K562 (cell line): ENCODE measurements at regions not wholly inside any gene's neighbourhood (a gene's known extent, or its start where the extent isn't known, plus 50 kb on each side); places are given as distances from the start of the nearest gene placed in this dataset.
A peak's percentile ranks its signal among the peaks of the same experiment; 100 is the strongest.
"Not testable (repeated sequence)": the region's sequence is repeated elsewhere in the genome, so short reads cannot be mapped to it uniquely, and the experiment has no call there.

Experiments
- ATAC-seq: fragments of 200-7000 bp; cut with Tn5 transposase; 3 replicates; pipeline ENCODE4 v1.9.1; 2020; ENCODE audit warnings: moderate library complexity
- BruUV-seq: library from RNA; stranded (reverse); fragments of 400-500 nt; replicated peaks from 2 replicates; lab custom pipeline; 2021; lab: Mats Ljungman, UMichigan
- CTCF ChIA-PET: fragments of 300-600 bp; formaldehyde crosslinking; extraction: SDS; loops from one replicate; lab custom pipeline; 2021; ENCODE audit warnings: low intra/inter-chr PET ratio; lab: Yijun Ruan, JAX
- POLR2A ChIA-PET: fragments of 300-600, 350-650 bp; sonication (Branson Sonifier 250); formaldehyde crosslinking; extraction: SDS; loops from one replicate; lab custom pipeline; 2021; ENCODE audit warnings: antibody characterized with exemption, inconsistent platforms; lab: Yijun Ruan, JAX
- DNase-seq, 4 experiments: peaks; one replicate each; pipeline versions ENCODE4 v3.0.0 to v3.0.0-alpha.2; 2011 to 2018; ENCODE audit warnings: low spot score in 3 of 4, mixed read lengths in 3 of 4; ENCODE audit errors: extremely low read depth in 1 of 4
- FAIRE-seq: peaks from 2 replicates; lab custom pipeline; 2011; peaks lifted over from hg19 to GRCh38; lab: Jason Lieb, UNC
- H2AFZ ChIP-seq: 2 replicates; pipeline ENCODE4 v1.6.0; 2011; ENCODE audit warnings: low read depth, low read length, control low read depth, inconsistent platforms
- H3K27ac ChIP-seq: fragments of 200-600 bp; 3 replicates; pipeline ENCODE4 v1.8.0; 2011; ENCODE audit warnings: low read depth, mild to moderate bottlenecking, control low read depth, inconsistent platforms, low read length, moderate library complexity, mixed read lengths; ENCODE audit errors: extremely low read depth
- H3K27me3 ChIP-seq, 2 experiments: fragments of 300-600 bp in 1 of 2; 2 replicates in 1 of 2; 3 replicates in 1 of 2; pipeline versions ENCODE4 v1.6.0 to v1.8.0; 2011; ENCODE audit warnings: inconsistent platforms in 2 of 2, low read length in 2 of 2, mild to moderate bottlenecking in 1 of 2, mixed read lengths in 1 of 2, moderate library complexity in 1 of 2; ENCODE audit not compliant: control insufficient read depth in 2 of 2, insufficient read depth in 2 of 2
- H3K36me3 ChIP-seq: fragments of 300-600 bp; 3 replicates; pipeline ENCODE4 v1.8.0; 2011; ENCODE audit warnings: mild to moderate bottlenecking, low read length, inconsistent platforms; ENCODE audit not compliant: control insufficient read depth, insufficient read depth
- H3K4me1 ChIP-seq, 2 experiments: fragments of 200-600 bp in 1 of 2; replicated peaks in 1 of 2; 2 replicates in 1 of 2; 3 replicates in 1 of 2; pipeline versions ENCODE4 v1.5.1 to v1.8.0; 2011; ENCODE audit warnings: inconsistent platforms in 2 of 2, low read length in 2 of 2, mild to moderate bottlenecking in 1 of 2, mixed read lengths in 1 of 2, moderate library complexity in 1 of 2; ENCODE audit not compliant: control insufficient read depth in 2 of 2, insufficient read depth in 2 of 2
- H3K4me2 ChIP-seq: 2 replicates; pipeline ENCODE4 v1.6.1; 2011; ENCODE audit warnings: low read length, control low read depth, inconsistent platforms, mixed read lengths; ENCODE audit not compliant: insufficient read depth
- H3K4me3 ChIP-seq: fragments of 200-600 bp; sonication (generic), shearing (Covaris generic); 2 replicates; pipeline ENCODE4 v1.5.1; 2016; ENCODE audit warnings: control low read depth, inconsistent platforms
- H3K79me2 ChIP-seq: fragments of 200-600 bp; 3 replicates; pipeline ENCODE4 v1.8.0; 2011; ENCODE audit warnings: low read length, inconsistent platforms; ENCODE audit not compliant: control insufficient read depth, insufficient read depth
- H3K9ac ChIP-seq, 2 experiments: 2 replicates each; pipeline versions ENCODE4 v1.6.0 to v1.6.1; 2011; ENCODE audit warnings: low read depth in 2 of 2, low read length in 2 of 2, control low read depth in 1 of 2, inconsistent platforms in 1 of 2, mild to moderate bottlenecking in 1 of 2, mixed read lengths in 1 of 2; ENCODE audit not compliant: insufficient read depth in 1 of 2
- H3K9me1 ChIP-seq: one replicate; pipeline ENCODE4 v1.6.0; 2011; ENCODE audit warnings: inconsistent platforms, mild to moderate bottlenecking, low read length, moderate library complexity; ENCODE audit not compliant: control insufficient read depth, insufficient read depth
- H3K9me3 ChIP-seq: replicated peaks from 2 replicates; pipeline ENCODE4 v1.5.1; 2011; ENCODE audit warnings: low read depth, low read length, inconsistent platforms; ENCODE audit not compliant: control insufficient read depth, insufficient read depth
- H4K20me1 ChIP-seq: replicated peaks from 2 replicates; pipeline ENCODE4 v1.6.1; 2011; ENCODE audit warnings: low read length, inconsistent platforms, mixed read lengths; ENCODE audit not compliant: control insufficient read depth, insufficient read depth
- BRD9 ChIP-seq: fragments of 450-650 bp; IDR thresholded peaks from 2 replicates; pipeline ENCODE4 v1.6.1; 2018; ENCODE audit warnings: low read depth; ENCODE audit not compliant: partially characterized antibody
- MAFG ChIP-seq: fragments of 450-650 bp; conservative IDR thresholded peaks from 2 replicates; pipeline ENCODE4 v1.6.1; 2016; ENCODE audit warnings: missing genetic modification characterization, missing compliant biosample characterization
- NFXL1 ChIP-seq: fragments of 450-650 bp; formaldehyde crosslinking; IDR thresholded peaks from 2 replicates; pipeline ENCODE4 v1.4.0; 2021; ENCODE audit warnings: mild to moderate bottlenecking
- SRSF1 ChIP-seq: fragments of 200-400 bp; formaldehyde crosslinking; IDR thresholded peaks from 2 replicates; pipeline ENCODE4 v1.6.1; 2017; ENCODE audit warnings: mild to moderate bottlenecking, low read depth, low read length, moderate library complexity
- U2AF2 ChIP-seq: fragments of 200-400 bp; formaldehyde crosslinking; optimal IDR thresholded peaks from 2 replicates; pipeline ENCODE3; 2017; ENCODE audit warnings: low read depth, mild to moderate bottlenecking, low read length
- ZKSCAN1 ChIP-seq: fragments of 150-350 bp; IDR thresholded peaks from 2 replicates; pipeline ENCODE4 v1.6.1; 2016; ENCODE audit warnings: low read depth, low read length
- ZNF253 ChIP-seq: fragments of 250-450 bp; sonication (Bioruptor Pico); conservative IDR thresholded peaks from 2 replicates; pipeline ENCODE4 v1.6.1; 2021; ENCODE audit warnings: mild to moderate bottlenecking
- ZNF316 ChIP-seq: fragments of 450-650 bp; IDR thresholded peaks from 2 replicates; pipeline ENCODE4 v1.6.1; 2016
- ZNF644 ChIP-seq: fragments of 200-800 bp; sonication (Bioruptor generic); IDR thresholded peaks from 2 replicates; pipeline ENCODE4 v1.6.1; 2016; ENCODE audit warnings: low read depth, missing genetic modification characterization, missing compliant biosample characterization
- ZNF695 ChIP-seq: fragments of 450-650 bp; formaldehyde crosslinking; IDR thresholded peaks from 2 replicates; pipeline ENCODE4 v1.4.0; 2020; ENCODE audit warnings: mild to moderate bottlenecking, moderate library complexity
- WGBS: fragments of 100-300 bp; shearing (Covaris generic); methylation state at CpG from one replicate; pipeline ENCODE4 v1.1.6; 2016; ENCODE audit warnings: low coverage, mixed read lengths; ENCODE audit not compliant: insufficient coverage; ENCODE audit errors: missing lambda C conversion rate; 5-methylcytosine and 5-hydroxymethylcytosine counted together
- in situ Hi-C: fragments of 300-500 bp; cut with MboI; formaldehyde crosslinking; loops from 4 replicates; pipeline ENCODE4 v1.15.0; 2018; ENCODE audit warnings: inconsistent platforms, mixed read lengths
- intact Hi-C: fragments of 100-400 bp; cut with micrococcal nuclease; formaldehyde crosslinking; loops from 2 replicates; pipeline ENCODE4 v1.14.2; 2022
- TF ChIP-seq, protein P1 (sequence below): fragments of 250-450 bp; sonication (Bioruptor Pico); IDR thresholded peaks from 2 replicates; pipeline ENCODE4 v1.8.0; 2021; ENCODE audit warnings: borderline replicate concordance, mild to moderate bottlenecking, moderate library complexity; ENCODE audit not compliant: poor library complexity, severe bottlenecking

DNA sequence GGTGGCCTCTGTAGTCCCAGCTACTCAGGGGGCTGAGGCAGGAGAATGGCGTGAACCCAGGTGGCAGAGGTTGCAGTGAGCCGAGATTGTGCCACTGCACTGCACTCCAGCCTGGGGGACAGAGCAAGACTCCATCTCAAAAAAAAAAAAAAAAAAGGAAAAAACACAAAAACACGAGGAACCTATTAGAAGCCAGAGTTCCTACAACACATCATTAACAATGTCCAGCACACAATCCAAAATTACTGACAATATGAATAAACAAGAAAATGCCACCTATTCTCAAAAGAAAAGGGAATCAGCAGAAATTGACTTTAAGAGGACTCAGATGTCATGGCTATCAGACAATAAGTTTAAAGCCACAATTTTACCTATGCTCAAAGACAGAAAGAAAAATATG, 57.3 kb upstream of the HS3ST3A1 start:
- BruUV-seq: not testable (repeated sequence)

DNA sequence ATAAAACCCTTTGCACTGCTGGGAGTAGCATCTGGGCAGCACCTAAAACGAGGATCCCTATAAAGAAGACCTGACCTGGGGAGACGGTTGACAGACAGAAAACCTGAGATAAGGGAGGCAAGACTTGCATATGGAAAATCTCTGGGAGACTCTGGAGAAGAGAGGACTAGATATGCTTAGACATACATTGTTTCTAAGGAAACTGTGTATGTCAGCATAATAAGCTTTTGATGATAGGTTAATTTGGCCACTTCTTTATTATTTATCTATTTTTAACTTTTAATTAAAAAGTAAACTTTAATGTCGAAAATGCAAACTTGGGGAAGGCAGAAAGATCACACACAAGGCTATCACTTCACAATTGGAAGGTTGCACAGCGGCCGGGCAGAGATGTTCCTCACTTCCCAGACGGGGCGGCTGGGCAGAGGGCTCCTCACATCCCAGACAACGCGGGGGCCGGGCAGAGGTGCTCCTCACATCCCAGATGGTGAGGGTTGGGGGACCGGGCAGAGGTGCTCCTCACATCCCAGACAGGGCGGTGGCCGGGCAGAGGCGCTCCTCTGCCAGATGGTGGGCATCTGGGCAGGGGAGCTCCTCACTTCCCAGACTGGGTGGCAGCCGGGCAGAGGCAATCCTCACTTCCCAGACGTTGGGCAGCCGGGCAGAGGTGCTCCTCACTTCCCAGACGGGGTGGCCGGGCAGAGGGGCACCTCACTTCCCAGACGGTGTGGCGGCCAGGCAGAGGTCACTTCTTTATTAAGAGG, 64.3 kb upstream of the HS3ST3A1 start:
- Histone ChIP-seq H3K9me1 (no peaks in the 10 kb centered on the region), H3K79me2 (no peaks in the 10 kb centered on the region), H4K20me1 (no peaks in the 10 kb centered on the region), H3K4me3 (no peak overlapping the region), H3K36me3 (no peaks in the 10 kb centered on the region), H3K27ac (no peak overlapping the region), H3K27me3 (no peaks in the 10 kb centered on the region), H3K4me1 (no peaks in the 10 kb centered on the region), H3K9me3 (no peaks in the 10 kb centered on the region), H3K9ac (no peak overlapping the region), H3K4me2 (no peak overlapping the region), H2AFZ (no peak overlapping the region)
- no peak for DNase-seq
- in situ Hi-C loops: no loop called here
- FAIRE-seq: no peak
- CTCF ChIA-PET: no interaction called here
- no peak for ATAC-seq
- TF ChIP-seq NFXL1 (CRISPR knock-in tag): no peak
- no peak for TF ChIP-seq U2AF2
- TF ChIP-seq BRD9: no peak
- TF ChIP-seq ZNF253 (CRISPR knock-in tag): no peak
- TF ChIP-seq, protein P1, sequence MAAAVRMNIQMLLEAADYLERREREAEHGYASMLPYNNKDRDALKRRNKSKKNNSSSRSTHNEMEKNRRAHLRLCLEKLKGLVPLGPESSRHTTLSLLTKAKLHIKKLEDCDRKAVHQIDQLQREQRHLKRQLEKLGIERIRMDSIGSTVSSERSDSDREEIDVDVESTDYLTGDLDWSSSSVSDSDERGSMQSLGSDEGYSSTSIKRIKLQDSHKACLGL (CRISPR knock-in tag): no peak
- 0 out of 2 replicates have a peak, but pooled peaks have one; percentile 10 for TF ChIP-seq MAFG (tag)
- TF ChIP-seq SRSF1: no peak
- TF ChIP-seq ZNF316: peak; percentile 30; the same call in 1 of the 2 replicates
- TF ChIP-seq ZNF644 (tag): no peak
- TF ChIP-seq ZKSCAN1: no peak
- no peak for TF ChIP-seq ZNF695 (CRISPR knock-in tag)
- BruUV-seq: no TSS peak
- 1% methylated on average over 18 of the region's 21 CpGs for WGBS
- intact Hi-C loops: no loop called here
- POLR2A ChIA-PET: no interaction called here

More for the DNA sequence above, 57.3 kb upstream of the HS3ST3A1 start:
- H3K27me3 ChIP-seq, H3K9ac ChIP-seq, DNase-seq, FAIRE-seq, H3K9me3 ChIP-seq, CTCF ChIA-PET, H3K4me2 ChIP-seq, H3K79me2 ChIP-seq, in situ Hi-C loops, H4K20me1 ChIP-seq, H3K36me3 ChIP-seq, POLR2A ChIA-PET, ATAC-seq, H3K27ac ChIP-seq, H2AFZ ChIP-seq, H3K4me3 ChIP-seq, H3K4me1 ChIP-seq, intact Hi-C loops, H3K9me1 ChIP-seq: not testable (repeated sequence)
- WGBS: 0% methylated on average over 1 of the region's 3 CpGs
